PC-3 (cell line): ENCODE measurements at regions not wholly inside any gene's neighbourhood (a gene's known extent, or its start where the extent isn't known, plus 50 kb on each side); places are given as distances from the start of the nearest gene placed in this dataset.

Experiments
- ATAC-seq: fragments of 200-7000 bp; cut with Tn5 transposase; 2 replicates; pipeline ENCODE4 v1.9.1; 2020; ENCODE audit warnings: mild to moderate bottlenecking, moderate library complexity
- BruUV-seq: library from RNA; stranded (reverse); fragments of 400-500 nt; replicated peaks from 2 replicates; lab custom pipeline; 2021; lab: Mats Ljungman, UMichigan
- CTCF ChIA-PET: fragments of 300-600 bp; sonication (Branson Sonifier 250); formaldehyde crosslinking; loops from one replicate; lab custom pipeline; 2022; ENCODE audit warnings: antibody characterized with exemption; lab: Charles Lee
- POLR2A ChIA-PET: fragments of 300-600 bp; sonication (Branson Sonifier 250); formaldehyde crosslinking; loops from one replicate; lab custom pipeline; 2022; ENCODE audit warnings: antibody characterized with exemption; ENCODE audit not compliant: unreplicated experiment; lab: Charles Lee
- DNase-seq: peaks from one replicate; pipeline ENCODE4 v3.0.0-alpha.2; 2015
- H2AFZ ChIP-seq: fragments of 300-600 bp; sonication (generic); 2 replicates; pipeline ENCODE4 v1.6.0; 2016; ENCODE audit warnings: antibody characterized with exemption, low read length
- H3F3A ChIP-seq: fragments of 300-600 bp; sonication (generic); one replicate; pipeline ENCODE4 v1.6.0; 2017; ENCODE audit warnings: antibody characterized with exemption, low read length, control low read depth, mild to moderate bottlenecking; ENCODE audit not compliant: unreplicated experiment
- H3K27ac ChIP-seq: fragments of 300-600 bp; sonication (generic); 2 replicates; pipeline ENCODE4 v1.5.1; 2016; ENCODE audit warnings: mild to moderate bottlenecking, low read length
- H3K27me3 ChIP-seq: fragments of 300-600 bp; sonication (generic); 2 replicates; pipeline ENCODE4 v1.6.1; 2016; ENCODE audit warnings: low read length, mixed read lengths
- H3K36me3 ChIP-seq: fragments of 300-600 bp; sonication (generic); 2 replicates; pipeline ENCODE4 v1.6.1; 2016; ENCODE audit warnings: low read depth, mixed run types, low read length, mixed read lengths
- H3K4me1 ChIP-seq: fragments of 300-600 bp; sonication (generic); 2 replicates; pipeline ENCODE4 v1.5.1; 2016; ENCODE audit warnings: low read length; ENCODE audit not compliant: insufficient read depth
- H3K4me2 ChIP-seq: fragments of 300-600 bp; sonication (generic); 2 replicates; pipeline ENCODE4 v1.6.0; 2016; ENCODE audit warnings: low read length
- H3K4me3 ChIP-seq: fragments of 300-600 bp; sonication (generic); 2 replicates; pipeline ENCODE4 v1.5.1; 2016; ENCODE audit warnings: mild to moderate bottlenecking, low read length, mixed read lengths
- H3K79me2 ChIP-seq: fragments of 300-600 bp; sonication (generic); 2 replicates; pipeline ENCODE4 v1.6.1; 2017; ENCODE audit warnings: low read length, mixed read lengths
- H3K9ac ChIP-seq: fragments of 300-600 bp; sonication (generic); 2 replicates; pipeline ENCODE4 v1.6.0; 2016; ENCODE audit warnings: mild to moderate bottlenecking, low read length
- H3K9me2 ChIP-seq: fragments of 300-600 bp; sonication (generic); replicated peaks from 2 replicates; pipeline ENCODE4 v1.6.1; 2016; ENCODE audit warnings: mixed run types, low read length, mixed read lengths
- H3K9me3 ChIP-seq: fragments of 300-600 bp; sonication (generic); 2 replicates; pipeline ENCODE4 v1.6.1; 2016; ENCODE audit warnings: low read length, mixed read lengths
- H4K20me1 ChIP-seq: fragments of 300-600 bp; sonication (generic); 2 replicates; pipeline ENCODE4 v1.6.1; 2016; ENCODE audit warnings: low read length, mixed read lengths
- CTCF ChIP-seq: fragments of 300-600 bp; sonication (generic); conservative IDR thresholded peaks from 2 replicates; pipeline ENCODE4 v1.5.1; 2017; ENCODE audit warnings: antibody characterized with exemption, low read depth, mild to moderate bottlenecking, low read length
- EZH2 ChIP-seq: fragments of 300-600 bp; sonication (generic); IDR thresholded peaks from one replicate; pipeline ENCODE4 v1.6.1; 2017; ENCODE audit warnings: antibody characterized with exemption, mild to moderate bottlenecking, low read length; ENCODE audit not compliant: unreplicated experiment
- EZH2phosphoT487 ChIP-seq: fragments of 300-600 bp; sonication (generic); IDR thresholded peaks from 2 replicates; pipeline ENCODE4 v1.6.1; 2018; ENCODE audit warnings: mild to moderate bottlenecking, antibody characterized with exemption, low read length, borderline replicate concordance
- intact Hi-C: fragments of 100-400 bp; cut with micrococcal nuclease; formaldehyde crosslinking; loops from 2 replicates; pipeline ENCODE4 v1.9.0; 2023

DNA sequence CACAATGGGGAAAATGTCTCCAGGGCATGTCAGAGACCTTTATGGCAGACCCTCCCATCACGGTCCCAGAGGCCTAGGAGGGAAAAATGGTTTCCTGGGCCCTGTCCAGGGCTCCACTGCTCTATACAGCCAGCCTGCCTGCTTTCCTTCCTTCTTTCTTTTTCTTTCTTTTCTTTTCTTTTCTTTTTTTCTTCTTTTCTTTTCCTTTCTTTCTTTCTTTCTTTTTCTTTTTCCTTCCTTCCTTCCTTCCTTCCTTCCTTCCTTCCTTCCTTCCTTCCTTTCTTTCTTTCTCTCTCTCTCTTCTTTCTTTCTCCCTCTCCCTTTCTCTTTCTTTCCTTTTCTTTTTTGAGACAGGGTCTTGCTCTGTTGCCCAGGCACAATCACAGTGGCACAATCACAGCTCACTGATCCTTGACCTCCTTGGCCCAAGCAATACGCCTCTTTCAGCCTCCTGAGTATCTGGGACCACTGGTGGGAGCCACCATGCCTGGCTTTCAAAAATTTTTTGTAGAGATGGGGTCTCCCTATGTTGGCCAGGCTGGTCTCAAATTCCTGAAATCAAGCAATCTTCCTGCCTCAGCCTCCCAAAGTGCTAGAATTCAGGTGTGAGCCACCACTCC is 106.9 kb downstream of the BACH1 start:
- Histone ChIP-seq H3K9me3 (no peaks in the 10 kb centered on the region), H3K36me3 (no peaks in the 10 kb centered on the region), H3K27ac (no peak overlapping the region), H3K27me3 (no peaks in the 10 kb centered on the region), H3K4me3 (no peak overlapping the region), H3K9ac (no peak overlapping the region), H3K79me2 (no peaks in the 10 kb centered on the region), H2AFZ (no peak overlapping the region), H3F3A (no peaks in the 10 kb centered on the region), H3K4me1 (no peaks in the 10 kb centered on the region), H3K4me2 (no peak overlapping the region), H3K9me2 (no peaks in the 10 kb centered on the region), H4K20me1 (no peaks in the 10 kb centered on the region)
- TF ChIP-seq CTCF (no peak), EZH2 (no peak), EZH2phosphoT487 (no peak)
- ChIA-PET POLR2A (no interaction called here), CTCF (no interaction called here)
- ATAC-seq (no peak), DNase-seq (no peak)
- intact Hi-C loops, result no loop called here
- no TSS peak for BruUV-seq

GRCh38 chr21:29406385-29406784 is 107.7 kb downstream of the BACH1 start:
- no peak for ATAC-seq
- Histone ChIP-seq H4K20me1 (no peaks in the 10 kb centered on the region), H3K9me3 (no peaks in the 10 kb centered on the region), H3K27ac (no peak overlapping the region), H3K4me2 (no peak overlapping the region), H3K79me2 (no peaks in the 10 kb centered on the region), H3F3A (no peaks in the 10 kb centered on the region), H3K36me3 (no peaks in the 10 kb centered on the region), H3K27me3 (no peaks in the 10 kb centered on the region), H3K4me1 (no peaks in the 10 kb centered on the region), H3K9ac (no peak overlapping the region), H3K4me3 (no peak overlapping the region), H2AFZ (no peak overlapping the region), H3K9me2 (no peaks in the 10 kb centered on the region)
- DNase-seq, result no peak
- CTCF ChIA-PET, result no interaction called here
- intact Hi-C loops, result no loop called here
- no peak for TF ChIP-seq EZH2
- no peak for TF ChIP-seq CTCF
- no peak for TF ChIP-seq EZH2phosphoT487
- BruUV-seq, result no TSS peak
- POLR2A ChIA-PET, result no interaction called here

- ATAC-seq, result no peak
- no peaks in the 10 kb centered on the region for H3K9me3 ChIP-seq
- no peak overlapping the region for H3K27ac ChIP-seq
- no peaks in the 10 kb centered on the region for H4K20me1 ChIP-seq
- no peaks in the 10 kb centered on the region for H3K36me3 ChIP-seq
- H3K27me3 ChIP-seq, result no peaks in the 10 kb centered on the region
- H3K9me2 ChIP-seq, result no peaks in the 10 kb centered on the region
- DNase-seq, result no peak
- H3K4me1 ChIP-seq, result no peaks in the 10 kb centered on the region
- ChIA-PET POLR2A (no interaction called here), CTCF (no interaction called here)
- H3K79me2 ChIP-seq, result no peaks in the 10 kb centered on the region
- no peak overlapping the region for H2AFZ ChIP-seq
- no peaks in the 10 kb centered on the region for H3F3A ChIP-seq
- intact Hi-C loops, result no loop called here
- TF ChIP-seq EZH2 (no peak), CTCF (no peak), EZH2phosphoT487 (no peak)
- H3K4me3 ChIP-seq, result no peak overlapping the region
- H3K4me2 ChIP-seq, result no peak overlapping the region
- BruUV-seq, result no TSS peak
- H3K9ac ChIP-seq, result no peak overlapping the region
These were observed 108.8 kb downstream of the BACH1 start for GRCh38 chr21:29407571-29407970.
